AG04450 (cell line): ENCODE measurements at regions not wholly inside any gene's neighbourhood (a gene's known extent, or its start where the extent isn't known, plus 50 kb on each side); places are given as distances from the start of the nearest gene placed in this dataset.

ENCODE experiments used
- CTCF ChIA-PET: fragments of 300-600, 350-600 bp; formaldehyde crosslinking; extraction: SDS; loops from one replicate; lab custom pipeline; 2022; ENCODE audit warnings: antibody characterized with exemption, inconsistent platforms; lab: Charles Lee
- POLR2A ChIA-PET: fragments of 350-600 bp; formaldehyde crosslinking; extraction: SDS; loops from one replicate; lab custom pipeline; 2021; ENCODE audit warnings: antibody characterized with exemption, inconsistent platforms; lab: Yijun Ruan, JAX
- DNase-seq: peaks from one replicate; pipeline ENCODE4 v3.0.0-alpha.2; 2011; ENCODE audit warnings: low read depth, low spot score
- H3K27ac ChIP-seq: one replicate; pipeline ENCODE4 v1.5.1; 2012; ENCODE audit warnings: low read depth, low read length, control low read depth
- H3K27me3 ChIP-seq: one replicate; pipeline ENCODE4 v1.6.0; 2012; ENCODE audit warnings: low read length; ENCODE audit not compliant: control insufficient read depth, insufficient read depth
- H3K4me3 ChIP-seq: 2 replicates; pipeline ENCODE4 v1.5.1; 2011; ENCODE audit warnings: mild to moderate bottlenecking, low read depth, low read length, control low read depth
- H3K9me3 ChIP-seq: 2 replicates; pipeline ENCODE4 v1.5.1; 2012; ENCODE audit warnings: low read length; ENCODE audit not compliant: control insufficient read depth, insufficient read depth
- CTCF ChIP-seq: IDR thresholded peaks from 2 replicates; pipeline ENCODE4 v1.5.1; 2011; ENCODE audit warnings: low read depth, low read length, control low read depth, inconsistent platforms

GRCh38 chr2:23200068-23200786, 184.8 kb upstream of the KLHL29 start:
- H3K27me3 ChIP-seq = no peaks in the 10 kb centered on the region
- H3K27ac ChIP-seq = no peak overlapping the region
- no peak for DNase-seq
- H3K9me3 ChIP-seq = no peaks in the 10 kb centered on the region
- no peak for TF ChIP-seq CTCF
- H3K4me3 ChIP-seq = no peak overlapping the region
- ChIA-PET POLR2A (interaction anchor here (0.6 kb wide), 1 partner anchor 1611 kb away, joined by 3 read pairs; no protein-coding TSS in a partner anchor), CTCF (interaction anchor here (1.2 to 2.9 kb wide), 8 partner anchors 9 to 561 kb away, joined by 3 to 23 read pairs (median 6); no protein-coding TSS in a partner anchor)

GRCh38 chr2:23200787-23201114, 184.2 kb upstream of the KLHL29 start:
- TF ChIP-seq CTCF = no peak

GRCh38 chr2:23203383-23203782, 181.6 kb upstream of the KLHL29 start:
- no peak for DNase-seq
- H3K9me3 ChIP-seq = no peaks in the 10 kb centered on the region
- no peak overlapping the region for H3K27ac ChIP-seq
- POLR2A ChIA-PET = no interaction called here
- TF ChIP-seq CTCF = no peak
- no peak overlapping the region for H3K4me3 ChIP-seq
- CTCF ChIA-PET = no interaction called here
- H3K27me3 ChIP-seq = no peaks in the 10 kb centered on the region

More at GRCh38 chr2:23200787-23201114, 184.2 kb upstream of the KLHL29 start:
- CTCF ChIA-PET = interaction anchor here (1.2 to 2.5 kb wide), 3 partner anchors 143 to 560 kb away, joined by 3 to 14 read pairs (median 4); no protein-coding TSS in a partner anchor
- no peak overlapping the region for H3K4me3 ChIP-seq
- POLR2A ChIA-PET = interaction anchor here (0.6 kb wide), 1 partner anchor 1612 kb away, joined by 3 read pairs; no protein-coding TSS in a partner anchor
- no peak for DNase-seq
- no peak overlapping the region for H3K27ac ChIP-seq
- no peaks in the 10 kb centered on the region for H3K9me3 ChIP-seq
- H3K27me3 ChIP-seq = no peaks in the 10 kb centered on the region

GRCh38 chr2:23204685-23205242, 180.2 kb upstream of the KLHL29 start:
- DNase-seq = no peak
- no peaks in the 10 kb centered on the region for H3K27me3 ChIP-seq
- ChIA-PET POLR2A (no interaction called here), CTCF (no interaction called here)
- no peak overlapping the region for H3K4me3 ChIP-seq
- no peak for TF ChIP-seq CTCF
- H3K9me3 ChIP-seq = no peaks in the 10 kb centered on the region
- H3K27ac ChIP-seq = no peak overlapping the region

GRCh38 chr2:23206650-23207049, 178.3 kb upstream of the KLHL29 start:
- Histone ChIP-seq H3K27me3 (no peaks in the 10 kb centered on the region), H3K27ac (no peak overlapping the region), H3K4me3 (no peak overlapping the region), H3K9me3 (no peaks in the 10 kb centered on the region)
- CTCF ChIA-PET = no interaction called here
- no peak for DNase-seq
- TF ChIP-seq CTCF = no peak
- POLR2A ChIA-PET = no interaction called here
